Neuronal stem cell (in vitro differentiated cells): ENCODE measurements at regions not wholly inside any gene's neighbourhood (a gene's known extent, or its start where the extent isn't known, plus 50 kb on each side); places are given as distances from the start of the nearest gene placed in this dataset.

Experiments used
- DNase-seq: peaks from one replicate; pipeline ENCODE4 v3.0.0-alpha.2; 2013; ENCODE audit warnings: low spot score
- H2AFZ ChIP-seq: one replicate; pipeline ENCODE4 v1.6.1; 2013; ENCODE audit warnings: mild to moderate bottlenecking, low read length, inconsistent platforms
- H2AK5ac ChIP-seq: 2 replicates; pipeline ENCODE4 v1.6.1; 2013; ENCODE audit warnings: low read depth, mild to moderate bottlenecking, inconsistent platforms, low read length, moderate library complexity, mixed read lengths
- H2BK120ac ChIP-seq: 2 replicates; pipeline ENCODE4 v1.6.1; 2013; ENCODE audit warnings: low read depth, mild to moderate bottlenecking, inconsistent platforms, low read length, moderate library complexity, mixed read lengths
- H2BK12ac ChIP-seq: one replicate; pipeline ENCODE4 v1.6.1; 2013; ENCODE audit warnings: low read length, inconsistent platforms
- H2BK15ac ChIP-seq: 2 replicates; pipeline ENCODE4 v1.6.1; 2013; ENCODE audit warnings: mild to moderate bottlenecking, low read length, inconsistent platforms, mixed read lengths
- H2BK5ac ChIP-seq: one replicate; pipeline ENCODE4 v1.6.1; 2013; ENCODE audit warnings: inconsistent platforms, mild to moderate bottlenecking, low read length, moderate library complexity
- H3K14ac ChIP-seq: one replicate; pipeline ENCODE4 v1.6.1; 2013; ENCODE audit warnings: low read length, inconsistent platforms
- H3K18ac ChIP-seq: 2 replicates; pipeline ENCODE4 v1.6.1; 2013; ENCODE audit warnings: low read length, inconsistent platforms
- H3K23ac ChIP-seq: 2 replicates; pipeline ENCODE4 v1.6.1; 2013; ENCODE audit warnings: low read depth, mild to moderate bottlenecking, mixed read lengths, low read length, inconsistent platforms; ENCODE audit not compliant: poor library complexity
- H3K27ac ChIP-seq: replicated peaks from 3 replicates; pipeline ENCODE4 v1.5.1; 2013; ENCODE audit warnings: low read length, inconsistent platforms
- H3K27me3 ChIP-seq, 3 experiments: 2 replicates each; pipeline ENCODE4 v1.6.1; 2013; ENCODE audit warnings: low read length in 3 of 3, mild to moderate bottlenecking in 2 of 3, inconsistent platforms in 1 of 3, low read depth in 1 of 3, mixed read lengths in 1 of 3, moderate library complexity in 1 of 3; ENCODE audit not compliant: control insufficient read depth in 3 of 3, insufficient read depth in 3 of 3
- H3K36me3 ChIP-seq, 2 donors: replicated peaks in 1 of 2; 2 replicates each; pipeline ENCODE4 v1.6.1; 2013; ENCODE audit warnings: low read length in 2 of 2; ENCODE audit not compliant: control insufficient read depth in 2 of 2, insufficient read depth in 2 of 2
- H3K4ac ChIP-seq: 2 replicates; pipeline ENCODE4 v1.6.1; 2013; ENCODE audit warnings: inconsistent platforms, mild to moderate bottlenecking, low read length, moderate library complexity
- H3K4me1 ChIP-seq, 2 donors: 1 replicate in 1 of 2; 2 replicates in 1 of 2; pipeline ENCODE4 v1.6.1; 2013; ENCODE audit warnings: low read length in 2 of 2, low read depth in 1 of 2; ENCODE audit not compliant: control insufficient read depth in 2 of 2, insufficient read depth in 1 of 2
- H3K4me2 ChIP-seq: one replicate; pipeline ENCODE4 v1.6.1; 2013; ENCODE audit warnings: mild to moderate bottlenecking, low read length, inconsistent platforms; ENCODE audit not compliant: insufficient read depth, poor library complexity, severe bottlenecking
- H3K4me3 ChIP-seq, 2 donors: 2 replicates each; pipeline ENCODE4 v1.5.1; 2013; ENCODE audit warnings: low read length in 2 of 2, mild to moderate bottlenecking in 2 of 2, inconsistent platforms in 1 of 2, moderate library complexity in 1 of 2
- H3K79me1 ChIP-seq: one replicate; pipeline ENCODE4 v1.6.1; 2013; ENCODE audit warnings: low read depth, mild to moderate bottlenecking, inconsistent platforms, low read length, moderate library complexity
- H3K9ac ChIP-seq: one replicate; pipeline ENCODE4 v1.6.1; 2013; ENCODE audit warnings: mild to moderate bottlenecking, low read depth, low read length, inconsistent platforms; ENCODE audit not compliant: poor library complexity
- H3K9me3 ChIP-seq, 2 donors: replicated peaks in 1 of 2; 2 replicates each; pipeline versions ENCODE3 to v1.6.1; 2013; ENCODE audit warnings: low read length in 2 of 2, mild to moderate bottlenecking in 2 of 2, inconsistent platforms in 1 of 2, low read depth in 1 of 2, mixed read lengths in 1 of 2, moderate library complexity in 1 of 2; ENCODE audit not compliant: control insufficient read depth in 2 of 2, insufficient read depth in 1 of 2
- H4K8ac ChIP-seq: one replicate; pipeline ENCODE4 v1.6.1; 2013; ENCODE audit warnings: low read depth, mild to moderate bottlenecking, inconsistent platforms, low read length, moderate library complexity
- H4K91ac ChIP-seq: one replicate; pipeline ENCODE4 v1.6.1; 2013; ENCODE audit warnings: low read length, low read depth, mild to moderate bottlenecking, inconsistent platforms; ENCODE audit not compliant: poor library complexity
- WGBS, 2 donors: extraction: QIAGEN DNeasy Blood & Tissue Kit; methylation state at CpG; one replicate each; pipeline ENCODE4 v1.1.7; 2013; ENCODE audit warnings: missing lambda C conversion rate in 2 of 2, mixed read lengths in 1 of 2; ENCODE audit not compliant: insufficient read length in 2 of 2, insufficient replicate concordance in 1 of 2; ENCODE audit errors: extremely low coverage in 2 of 2; 5-methylcytosine and 5-hydroxymethylcytosine counted together

GRCh38 chr6:63440594-63440993, 120.8 kb upstream of the LGSN start:
- H3K14ac ChIP-seq = no peak overlapping the region
- no peak overlapping the region for H2AK5ac ChIP-seq
- no peak overlapping the region for H3K4me3 ChIP-seq
- H2BK120ac ChIP-seq = no peak overlapping the region
- H2BK12ac ChIP-seq = no peak overlapping the region
- no peak overlapping the region for H2BK15ac ChIP-seq
- H2AFZ ChIP-seq = no peak overlapping the region
- no peak for DNase-seq
- no peaks in the 10 kb centered on the region for H3K79me1 ChIP-seq
- H4K91ac ChIP-seq = no peak overlapping the region
- H3K27ac ChIP-seq = no peak overlapping the region
- no peak overlapping the region for H3K4ac ChIP-seq
- no peak overlapping the region for H2BK5ac ChIP-seq
- H3K18ac ChIP-seq = peak overlapping the region; percentile 16
- peaks cover 0 to 2% of the 10 kb centered on the region in 2 donors for H3K4me1 ChIP-seq
- H3K9ac ChIP-seq = no peak overlapping the region
- H4K8ac ChIP-seq = no peak overlapping the region
- no peaks in the 10 kb centered on the region for H3K27me3 ChIP-seq
- peaks cover 0 to 3% of the 10 kb centered on the region in 2 donors for H3K36me3 ChIP-seq
- H3K4me2 ChIP-seq = no peak overlapping the region
- H3K23ac ChIP-seq = no peak overlapping the region
- WGBS, 2 donors = no CpG with 5 or more reads among the region's 16 CpGs
- H3K9me3 ChIP-seq = peaks cover 0 to 6% of the 10 kb centered on the region in 2 donors

- Histone ChIP-seq H3K18ac (peak overlapping the region; percentile 23), H2BK15ac (no peak overlapping the region), H3K27ac (peak overlapping the region; percentile 6), H4K91ac (no peak overlapping the region), H3K23ac (no peak overlapping the region), H3K27me3 (no peaks in the 10 kb centered on the region), H2AFZ (peak overlapping the region; percentile 71), H2AK5ac (peak overlapping the region; percentile 64), H3K79me1 (no peaks in the 10 kb centered on the region), H3K9ac (no peak overlapping the region), H3K9me3 (peaks cover 0 to 6% of the 10 kb centered on the region in 2 donors), H3K4me3 (no peak overlapping the region), H2BK12ac (no peak overlapping the region), H3K4me1 (peaks cover 0 to 2% of the 10 kb centered on the region in 2 donors), H3K4ac (no peak overlapping the region), H3K36me3 (peaks cover 0 to 3% of the 10 kb centered on the region in 2 donors), H4K8ac (no peak overlapping the region), H2BK5ac (no peak overlapping the region), H3K14ac (no peak overlapping the region), H3K4me2 (no peak overlapping the region), H2BK120ac (no peak overlapping the region)
- WGBS, 2 donors = no CpG with 5 or more reads among the region's 18 CpGs
- DNase-seq = no peak
These were observed 121.6 kb upstream of the LGSN start for GRCh38 chr6:63441266-63441956.

GRCh38 chr6:63442870-63443269, 123.1 kb upstream of the LGSN start:
- Histone ChIP-seq H3K27me3 (no peaks in the 10 kb centered on the region), H2AK5ac (peak overlapping the region; percentile 63), H2BK5ac (no peak overlapping the region), H3K14ac (peak overlapping the region; percentile 75), H3K4me2 (no peak overlapping the region), H3K27ac (no peak overlapping the region), H3K23ac (no peak overlapping the region), H2AFZ (no peak overlapping the region), H3K4ac (no peak overlapping the region), H4K91ac (peak overlapping the region; percentile 30), H2BK12ac (peak overlapping the region; percentile 41), H2BK120ac (peak overlapping the region; percentile 67), H3K18ac (peak overlapping the region; percentile 76), H2BK15ac (peak overlapping the region; percentile 54), H3K36me3 (peaks cover 0 to 3% of the 10 kb centered on the region in 2 donors), H3K9ac (no peak overlapping the region), H3K4me3 (no peak overlapping the region), H3K9me3 (peaks cover 0 to 6% of the 10 kb centered on the region in 2 donors), H4K8ac (no peak overlapping the region), H3K79me1 (no peaks in the 10 kb centered on the region), H3K4me1 (peaks cover 0 to 2% of the 10 kb centered on the region in 2 donors)
- no CpG with 5 or more reads among the region's 20 CpGs for WGBS, 2 donors
- no peak for DNase-seq

- H3K79me1 ChIP-seq = no peaks in the 10 kb centered on the region
- no peak overlapping the region for H4K91ac ChIP-seq
- no peak overlapping the region for H3K4me2 ChIP-seq
- H2AFZ ChIP-seq = no peak overlapping the region
- H3K4me3 ChIP-seq = no peak overlapping the region
- H3K9me3 ChIP-seq = peaks cover 0 to 6% of the 10 kb centered on the region in 2 donors
- no peak overlapping the region for H3K9ac ChIP-seq
- H4K8ac ChIP-seq = no peak overlapping the region
- WGBS, 2 donors = no CpG with 5 or more reads among the region's 7 CpGs
- no peak overlapping the region for H2AK5ac ChIP-seq
- no peak overlapping the region for H3K23ac ChIP-seq
- H3K4me1 ChIP-seq = peaks cover 0 to 2% of the 10 kb centered on the region in 2 donors
- no peak overlapping the region for H2BK5ac ChIP-seq
- no peaks in the 10 kb centered on the region for H3K27me3 ChIP-seq
- no peak overlapping the region for H2BK12ac ChIP-seq
- no peak overlapping the region for H3K18ac ChIP-seq
- H3K4ac ChIP-seq = no peak overlapping the region
- H3K27ac ChIP-seq = no peak overlapping the region
- no peak overlapping the region for H2BK15ac ChIP-seq
- H3K14ac ChIP-seq = no peak overlapping the region
- no peak overlapping the region for H2BK120ac ChIP-seq
- DNase-seq = no peak
- peaks cover 0 to 3% of the 10 kb centered on the region in 2 donors for H3K36me3 ChIP-seq
These were observed 125.0 kb upstream of the LGSN start for GRCh38 chr6:63444768-63445167.
